Thyroid gland (tissue), 4 donors: ENCODE measurements at regions not wholly inside any gene's neighbourhood (a gene's known extent, or its start where the extent isn't known, plus 50 kb on each side); places are given as distances from the start of the nearest gene placed in this dataset.

Experiments used
- CTCF ChIP-seq, 6 experiments: fragments of 200-600 bp in 3 of 6; fragments of 450-650 bp in 3 of 6; sonication (generic) in 3 of 6; IDR thresholded peaks; one replicate each; pipeline ENCODE4 v1.5.1; 2016 to 2019; ENCODE audit warnings: antibody characterized with exemption in 6 of 6, mild to moderate bottlenecking in 2 of 6, inconsistent platforms in 1 of 6, moderate library complexity in 1 of 6
- POLR2A ChIP-seq, 2 donors: fragments of 450-650 bp; IDR thresholded peaks; one replicate each; pipeline ENCODE4 v1.6.1; 2017; ENCODE audit warnings: antibody characterized with exemption in 2 of 2, mild to moderate bottlenecking in 2 of 2, moderate library complexity in 1 of 2

GRCh38 chr6:109225946-109226345, 130.6 kb downstream of the CEP57L1 start:
- no peak for TF ChIP-seq CTCF (IDR thresholded peaks at IDR 0.05)
- TF ChIP-seq POLR2A (IDR thresholded peaks at IDR 0.05), result no peak
